ENCODE measurements at regions not wholly inside any gene's neighbourhood (a gene's known extent, or its start where the extent isn't known, plus 50 kb on each side); places are given as distances from the start of the nearest gene placed in this dataset.

GRCh38 chr6:65924411-65924810, 217.4 kb upstream of the EYS start:
- no peak for TF ChIP-seq CTCF (conservative IDR thresholded peaks at IDR 0.05)
- Mint-ChIP-seq H3K9me3 (no peaks in the 10 kb centered on the region), H3K4me3 (no peak overlapping the region), H3K27me3 (no peaks in the 10 kb centered on the region), H3K27ac (no peak overlapping the region), H3K36me3 (no peaks in the 10 kb centered on the region), H3K4me1 (ENCODE audit: unreplicated experiment) (no peaks in the 10 kb centered on the region)
- DNase-seq (ENCODE audit: extremely low spot score, unreplicated experiment) = no peak

- no peaks in the 10 kb centered on the region for H3K36me3 Mint-ChIP-seq
- H3K9me3 Mint-ChIP-seq = no peaks in the 10 kb centered on the region
- H3K4me1 Mint-ChIP-seq (ENCODE audit: unreplicated experiment) = no peaks in the 10 kb centered on the region
- no peak for DNase-seq (ENCODE audit: extremely low spot score, unreplicated experiment)
- no peaks in the 10 kb centered on the region for H3K27me3 Mint-ChIP-seq
- H3K4me3 Mint-ChIP-seq = no peak overlapping the region
- no peak for TF ChIP-seq CTCF (conservative IDR thresholded peaks at IDR 0.05)
- no peak overlapping the region for H3K27ac Mint-ChIP-seq
Measured at GRCh38 chr6:65922049-65922448, 215.0 kb upstream of the EYS start.

GRCh38 chr6:65908065-65908464, 201.0 kb upstream of the EYS start:
- no peak overlapping the region for H3K27ac Mint-ChIP-seq
- no peak overlapping the region for H3K4me3 Mint-ChIP-seq
- H3K9me3 Mint-ChIP-seq = peaks cover 7% of the 10 kb centered on the region
- no peak for TF ChIP-seq CTCF (conservative IDR thresholded peaks at IDR 0.05)
- no peaks in the 10 kb centered on the region for H3K36me3 Mint-ChIP-seq
- H3K27me3 Mint-ChIP-seq = no peaks in the 10 kb centered on the region
- no peaks in the 10 kb centered on the region for H3K4me1 Mint-ChIP-seq (ENCODE audit: unreplicated experiment)
- DNase-seq (ENCODE audit: extremely low spot score, unreplicated experiment) = no peak

GRCh38 chr6:65903992-65904391, 197.0 kb upstream of the EYS start:
- no peak overlapping the region for H3K27ac Mint-ChIP-seq
- H3K4me3 Mint-ChIP-seq = no peak overlapping the region
- TF ChIP-seq CTCF (conservative IDR thresholded peaks at IDR 0.05) = no peak
- no peak for DNase-seq (ENCODE audit: extremely low spot score, unreplicated experiment)
- peaks cover 3% of the 10 kb centered on the region for H3K9me3 Mint-ChIP-seq
- H3K4me1 Mint-ChIP-seq (ENCODE audit: unreplicated experiment) = no peaks in the 10 kb centered on the region
- no peaks in the 10 kb centered on the region for H3K36me3 Mint-ChIP-seq
- no peaks in the 10 kb centered on the region for H3K27me3 Mint-ChIP-seq

- Mint-ChIP-seq H3K9me3 (peaks cover 3% of the 10 kb centered on the region), H3K27me3 (no peaks in the 10 kb centered on the region), H3K4me3 (no peak overlapping the region), H3K27ac (no peak overlapping the region), H3K36me3 (no peaks in the 10 kb centered on the region), H3K4me1 (ENCODE audit: unreplicated experiment) (no peaks in the 10 kb centered on the region)
- TF ChIP-seq CTCF (conservative IDR thresholded peaks at IDR 0.05) = no peak
- DNase-seq (ENCODE audit: extremely low spot score, unreplicated experiment) = no peak
Measured at GRCh38 chr6:65900928-65901327, 193.9 kb upstream of the EYS start.

- H3K27me3 Mint-ChIP-seq = no peaks in the 10 kb centered on the region
- no peaks in the 10 kb centered on the region for H3K36me3 Mint-ChIP-seq
- H3K27ac Mint-ChIP-seq = no peak overlapping the region
- DNase-seq (ENCODE audit: extremely low spot score, unreplicated experiment) = no peak
- H3K9me3 Mint-ChIP-seq = no peaks in the 10 kb centered on the region
- H3K4me3 Mint-ChIP-seq = no peak overlapping the region
- no peak for TF ChIP-seq CTCF (conservative IDR thresholded peaks at IDR 0.05)
- H3K4me1 Mint-ChIP-seq (ENCODE audit: unreplicated experiment) = no peaks in the 10 kb centered on the region
Measured at GRCh38 chr6:65896140-65896539, 189.1 kb upstream of the EYS start.
